ENCODE measurements at regions not wholly inside any gene's neighbourhood (a gene's known extent, or its start where the extent isn't known, plus 50 kb on each side); places are given as distances from the start of the nearest gene placed in this dataset.

DNA sequence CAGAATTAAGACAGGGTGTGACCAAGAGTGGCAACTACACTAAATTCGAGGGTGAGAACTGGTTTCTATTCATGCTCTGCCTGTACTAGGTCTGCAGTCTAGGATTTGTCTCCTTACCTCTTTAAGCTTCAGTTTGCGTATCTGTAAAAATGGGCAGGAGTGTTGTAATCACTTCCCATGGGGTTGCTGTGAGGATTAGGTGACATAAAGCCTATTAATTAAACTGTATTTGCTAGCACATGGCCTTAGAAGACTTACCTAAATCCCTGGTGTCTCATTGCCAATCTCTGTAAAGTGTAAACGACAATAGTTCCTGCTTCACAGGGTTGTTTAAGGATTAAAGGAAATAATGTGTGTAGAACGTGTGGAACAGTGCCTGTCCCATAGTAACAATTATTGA is 193.6 kb downstream of the DRD1 start:
- TF ChIP-seq EP300 (IDR thresholded peaks at IDR 0.05): no peak
- TF ChIP-seq CTCF (IDR thresholded peaks at IDR 0.05): no peak
- no peak for TF ChIP-seq POLR2A (IDR thresholded peaks at IDR 0.05)

Data from ovary (tissue), 3 donors.